DND-41 (cell line): ENCODE measurements at regions not wholly inside any gene's neighbourhood (a gene's known extent, or its start where the extent isn't known, plus 50 kb on each side); places are given as distances from the start of the nearest gene placed in this dataset.

Experiments
- ATAC-seq: fragments of 200-7000 bp; cut with Tn5 transposase; 3 replicates; pipeline ENCODE4 v1.9.1; 2021; ENCODE audit warnings: low read depth; ENCODE audit not compliant: insufficient read depth
- DNase-seq: peaks from one replicate; pipeline ENCODE4 v3.0.0-alpha.2; 2020
- H2AFZ ChIP-seq: 2 replicates; pipeline ENCODE4 v1.6.0; 2012; ENCODE audit warnings: low read depth, low read length
- H3K27ac ChIP-seq: 2 replicates; pipeline ENCODE4 v1.5.1; 2012; ENCODE audit warnings: low read length, inconsistent platforms
- H3K27me3 ChIP-seq: fragments of 200-600 bp; sonication (generic); 2 replicates; pipeline ENCODE4 v1.6.0; 2012; ENCODE audit warnings: low read length, mild to moderate bottlenecking, inconsistent platforms; ENCODE audit not compliant: insufficient read depth, poor library complexity
- H3K36me3 ChIP-seq: 2 replicates; pipeline ENCODE4 v1.5.1; 2012; ENCODE audit warnings: low read length, inconsistent platforms; ENCODE audit not compliant: insufficient read depth
- H3K4me1 ChIP-seq: 2 replicates; pipeline ENCODE4 v1.5.1; 2012; ENCODE audit warnings: mild to moderate bottlenecking, low read length; ENCODE audit not compliant: insufficient read depth
- H3K4me2 ChIP-seq: 2 replicates; pipeline ENCODE4 v1.6.0; 2012; ENCODE audit warnings: mild to moderate bottlenecking, moderate library complexity, low read length, inconsistent platforms; ENCODE audit not compliant: insufficient read depth
- H3K4me3 ChIP-seq, 2 experiments: fragments of 200-600 bp in 1 of 2; shearing (Covaris generic) in 1 of 2; 2 replicates each; pipeline ENCODE4 v1.5.1; 2012 to 2016; ENCODE audit warnings: inconsistent platforms in 2 of 2, low read length in 2 of 2, mild to moderate bottlenecking in 2 of 2, low read depth in 1 of 2, moderate library complexity in 1 of 2
- H3K79me2 ChIP-seq: 2 replicates; pipeline ENCODE4 v1.6.0; 2012; ENCODE audit warnings: low read length, inconsistent platforms; ENCODE audit not compliant: insufficient read depth
- H3K9ac ChIP-seq: 2 replicates; pipeline ENCODE4 v1.6.0; 2012; ENCODE audit warnings: low read depth, mild to moderate bottlenecking, inconsistent platforms, low read length, moderate library complexity
- H3K9me3 ChIP-seq: 2 replicates; pipeline ENCODE4 v1.5.1; 2012; ENCODE audit warnings: low read length, moderate library complexity, mild to moderate bottlenecking, inconsistent platforms; ENCODE audit not compliant: insufficient read depth, severe bottlenecking
- H4K20me1 ChIP-seq: 2 replicates; pipeline ENCODE4 v1.6.0; 2012; ENCODE audit warnings: low read length; ENCODE audit not compliant: insufficient read depth
- CTCF ChIP-seq: IDR thresholded peaks from 2 replicates; pipeline ENCODE4 v1.5.1; 2012; ENCODE audit warnings: borderline replicate concordance, low read length, moderate library complexity, mild to moderate bottlenecking; ENCODE audit not compliant: poor library complexity, severe bottlenecking; ENCODE audit errors: extremely low read depth
- EZH2 ChIP-seq: IDR thresholded peaks from 3 replicates; pipeline ENCODE4 v1.6.1; 2012; ENCODE audit warnings: borderline replicate concordance, low read depth, mild to moderate bottlenecking, moderate library complexity, low read length, inconsistent platforms; ENCODE audit not compliant: severe bottlenecking

GRCh38 chr4:97262769-97263168 is 880.5 kb downstream of the STPG2 start:
- no peak for ATAC-seq
- Histone ChIP-seq H3K27me3 (no peaks in the 10 kb centered on the region), H3K27ac (no peak overlapping the region), H3K4me2 (no peak overlapping the region), H3K9me3 (no peaks in the 10 kb centered on the region), H2AFZ (no peak overlapping the region), H3K4me3 (no peak overlapping the region), H3K79me2 (no peaks in the 10 kb centered on the region), H3K36me3 (no peaks in the 10 kb centered on the region), H4K20me1 (no peaks in the 10 kb centered on the region), H3K9ac (no peak overlapping the region), H3K4me1 (peaks cover 13% of the 10 kb centered on the region)
- TF ChIP-seq EZH2 (no peak), CTCF (no peak)
- no peak for DNase-seq

- TF ChIP-seq CTCF (no peak), EZH2 (no peak)
- Histone ChIP-seq H3K9me3 (no peaks in the 10 kb centered on the region), H3K9ac (no peak overlapping the region), H2AFZ (no peak overlapping the region), H3K27me3 (no peaks in the 10 kb centered on the region), H3K4me2 (peak overlapping the region; percentile 38; the same call in 1 of the 2 replicates), H3K4me3 (no peak overlapping the region), H3K4me1 (peaks cover 35% of the 10 kb centered on the region), H4K20me1 (no peaks in the 10 kb centered on the region), H3K27ac (peak overlapping the region; percentile 64), H3K36me3 (no peaks in the 10 kb centered on the region), H3K79me2 (no peaks in the 10 kb centered on the region)
- ATAC-seq (peak; percentile 93), DNase-seq (peak; percentile 56)
These were observed 873.2 kb downstream of the STPG2 start for GRCh38 chr4:97270051-97270450.

- Histone ChIP-seq H4K20me1 (no peaks in the 10 kb centered on the region), H3K9ac (no peak overlapping the region), H3K36me3 (no peaks in the 10 kb centered on the region), H3K4me1 (peaks cover 21% of the 10 kb centered on the region), H2AFZ (peak overlapping the region; percentile 14), H3K27ac (peak overlapping the region; percentile 72), H3K4me2 (peak overlapping the region; percentile 38), H3K79me2 (no peaks in the 10 kb centered on the region), H3K27me3 (no peaks in the 10 kb centered on the region), H3K4me3 (no peak overlapping the region), H3K9me3 (no peaks in the 10 kb centered on the region)
- TF ChIP-seq CTCF (no peak), EZH2 (no peak)
- peak; percentile 49 for DNase-seq
- peak; percentile 92 for ATAC-seq
These were observed 863.9 kb downstream of the STPG2 start for GRCh38 chr4:97279391-97279790.

- Histone ChIP-seq H3K4me3 (no peak overlapping the region), H3K27ac (no peak overlapping the region), H3K9me3 (peaks cover 20% of the 10 kb centered on the region), H3K27me3 (no peaks in the 10 kb centered on the region), H4K20me1 (no peaks in the 10 kb centered on the region), H3K4me2 (no peak overlapping the region), H3K4me1 (no peaks in the 10 kb centered on the region), H2AFZ (no peak overlapping the region), H3K9ac (no peak overlapping the region), H3K36me3 (no peaks in the 10 kb centered on the region), H3K79me2 (no peaks in the 10 kb centered on the region)
- DNase-seq (no peak), ATAC-seq (no peak)
- no peak for TF ChIP-seq EZH2
- TF ChIP-seq CTCF, result peak; percentile 10
These were observed 842.7 kb downstream of the STPG2 start for GRCh38 chr4:97300561-97300960.
